ENCODE measurements at regions not wholly inside any gene's neighbourhood (a gene's known extent, or its start where the extent isn't known, plus 50 kb on each side); places are given as distances from the start of the nearest gene placed in this dataset.

DNA sequence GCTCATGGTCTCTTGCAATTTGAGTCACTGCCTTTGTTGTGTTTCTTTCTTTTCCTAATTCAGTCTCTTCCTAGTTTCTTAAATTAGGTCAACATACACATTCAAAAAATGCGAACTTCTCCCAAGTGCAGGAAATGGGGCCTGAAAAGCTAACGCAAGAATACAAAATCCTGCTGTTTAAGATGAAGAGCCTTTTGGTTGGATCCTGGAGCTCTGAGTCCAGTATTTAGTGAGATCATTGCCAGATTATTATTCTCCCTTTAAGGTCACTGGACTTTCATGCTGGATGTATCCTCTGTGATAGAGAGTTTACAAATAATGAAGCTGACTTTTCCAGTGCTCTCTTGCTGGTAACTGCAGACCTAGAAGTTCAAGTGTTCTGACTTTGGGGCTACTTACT lies 401.9 kb upstream of the MKI67 start (continued):
- TF ChIP-seq HDAC6 (IDR thresholded peaks at IDR 0.05; ENCODE audit: low read depth, low read length) (no peak), CEBPB (IDR thresholded peaks at IDR 0.05; ENCODE audit: borderline replicate concordance, low read depth, low read length) (no peak), TMF1 (CRISPR knock-in tag; IDR thresholded peaks at IDR 0.05; ENCODE audit: low read depth) (no peak), GTF2F1 (IDR thresholded peaks at IDR 0.05; ENCODE audit: low read length) (no peak), FLYWCH1 (CRISPR knock-in tag; IDR thresholded peaks at IDR 0.05) (no peak), ZNF138 (CRISPR knock-in tag; IDR thresholded peaks at IDR 0.05; ENCODE audit: low read depth) (no peak), ZBTB3 (CRISPR knock-in tag; IDR thresholded peaks at IDR 0.05; ENCODE audit: borderline replicate concordance, low read depth) (no peak), TEAD2 (CRISPR knock-in tag; IDR thresholded peaks at IDR 0.05) (no peak), ZNF44 (CRISPR knock-in tag; IDR thresholded peaks at IDR 0.05) (no peak)
- TF ChIP-seq, protein P1, sequence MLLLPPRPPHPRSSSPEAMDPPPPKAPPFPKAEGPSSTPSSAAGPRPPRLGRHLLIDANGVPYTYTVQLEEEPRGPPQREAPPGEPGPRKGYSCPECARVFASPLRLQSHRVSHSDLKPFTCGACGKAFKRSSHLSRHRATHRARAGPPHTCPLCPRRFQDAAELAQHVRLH (CRISPR knock-in tag; IDR thresholded peaks at IDR 0.05; ENCODE audit: borderline replicate concordance, low read depth): no peak

DNA sequence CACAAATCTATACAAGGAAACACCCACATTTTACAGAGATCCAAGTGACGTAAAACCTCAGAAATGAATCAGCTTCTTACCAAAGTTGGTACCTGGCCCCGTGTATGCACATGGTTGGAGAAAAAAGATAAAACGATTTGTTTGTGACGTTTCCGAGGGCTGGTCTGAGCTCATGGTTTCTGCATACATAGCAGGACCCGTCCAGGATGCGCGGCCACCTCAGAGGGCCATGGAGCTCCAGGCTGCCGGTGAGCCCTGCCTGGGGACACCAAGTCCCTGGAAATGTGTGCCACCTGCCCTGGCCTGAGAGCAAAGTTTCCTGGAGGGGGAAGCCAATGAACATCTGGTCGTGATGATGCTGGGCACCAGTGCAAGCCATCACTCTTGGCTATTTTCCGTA lies 402.6 kb upstream of the MKI67 start:
- FAIRE-seq (no peak), ATAC-seq (no peak), DNase-seq (ENCODE audit: low spot score) (no peak)
- Histone ChIP-seq H3K36me3 (replicated peaks in 1 of 2; ENCODE audit: control insufficient read depth in 1 of 2, insufficient read depth in 2 of 2, low read length in 2 of 2) (no peaks in the 10 kb centered on the region), H3K4me3 (replicated peaks in 1 of 3; ENCODE audit: insufficient read depth in 1 of 3, low read depth in 2 of 3, low read length in 3 of 3) (no peak overlapping the region), H3K27me3 (ENCODE audit: control insufficient read depth in 1 of 2, insufficient read depth in 2 of 2, low read length in 2 of 2) (peaks cover 1 to 56% of the 10 kb centered on the region in 2 experiments; a peak in 4 of 5 replicates), H3K4me2 (ENCODE audit: low read depth, low read length) (no peak overlapping the region), H4K20me1 (ENCODE audit: insufficient read depth, low read length) (no peaks in the 10 kb centered on the region), H3K9ac (ENCODE audit: insufficient read depth, low read depth, low read length) (no peak overlapping the region), H2AFZ (ENCODE audit: low read length) (no peak overlapping the region), H3K9me3 (ENCODE audit: low read length) (no peaks in the 10 kb centered on the region), H3K27ac (ENCODE audit: extremely low read length, insufficient read depth, low read length) (no peak overlapping the region), H3K79me2 (ENCODE audit: insufficient read depth, low read length) (no peaks in the 10 kb centered on the region), H3K4me1 (ENCODE audit: insufficient read depth, low read length) (no peaks in the 10 kb centered on the region)
- ChIA-PET CTCF (ENCODE audit: low intra/inter-chr PET ratio, low total read pairs) (no interaction called here), POLR2A (no interaction called here)
- in situ Hi-C loops (cut with HindIII; ENCODE audit: extremely low pct_ligation_motif_present, low pct_unique_long_range_greater_than_20kb): loop anchor here (25.0 kb wide), 1 partner anchor 441 kb away; no protein-coding TSS in a partner anchor
- intact Hi-C loops (cut with micrococcal nuclease; ENCODE audit: unreplicated experiment): no loop called here
- WGBS (ENCODE audit: low lambda C conversion rate): 7% methylated on average over 10 of the region's 11 CpGs
- no TSS peak for BruUV-seq (replicated peaks)
- TF ChIP-seq JARID2 (CRISPR knock-in tag; IDR thresholded peaks at IDR 0.05; ENCODE audit: insufficient replicate concordance): no peak
- TF ChIP-seq FOXA3 (CRISPR knock-in tag; IDR thresholded peaks at IDR 0.05): no peak
- no peak for TF ChIP-seq NAIF1 (CRISPR knock-in tag; IDR thresholded peaks at IDR 0.05; ENCODE audit: borderline replicate concordance)
- no peak for TF ChIP-seq SOX13 (IDR thresholded peaks at IDR 0.05)
- TF ChIP-seq SOX13 (CRISPR knock-in tag; conservative IDR thresholded peaks at IDR 0.05 in 1 of 2, IDR thresholded peaks at IDR 0.05 in 1 of 2): no peak
- TF ChIP-seq SNAPC2 (CRISPR knock-in tag; IDR thresholded peaks at IDR 0.05): no peak
- TF ChIP-seq TOPORS (CRISPR knock-in tag; IDR thresholded peaks at IDR 0.05): no peak
- no peak for TF ChIP-seq DR1 (CRISPR knock-in tag; IDR thresholded peaks at IDR 0.05)
- TF ChIP-seq ZMAT3 (CRISPR knock-in tag; conservative IDR thresholded peaks at IDR 0.05): no peak
- TF ChIP-seq ZC3H13 (CRISPR knock-in tag; IDR thresholded peaks at IDR 0.05): no peak
- TF ChIP-seq SALL2 (CRISPR knock-in tag; IDR thresholded peaks at IDR 0.05): no peak
- TF ChIP-seq, protein P2, sequence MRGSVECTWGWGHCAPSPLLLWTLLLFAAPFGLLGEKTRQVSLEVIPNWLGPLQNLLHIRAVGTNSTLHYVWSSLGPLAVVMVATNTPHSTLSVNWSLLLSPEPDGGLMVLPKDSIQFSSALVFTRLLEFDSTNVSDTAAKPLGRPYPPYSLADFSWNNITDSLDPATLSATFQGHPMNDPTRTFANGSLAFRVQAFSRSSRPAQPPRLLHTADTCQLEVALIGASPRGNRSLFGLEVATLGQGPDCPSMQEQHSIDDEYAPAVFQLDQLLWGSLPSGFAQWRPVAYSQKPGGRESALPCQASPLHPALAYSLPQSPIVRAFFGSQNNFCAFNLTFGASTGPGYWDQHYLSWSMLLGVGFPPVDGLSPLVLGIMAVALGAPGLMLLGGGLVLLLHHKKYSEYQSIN (CRISPR knock-in tag; IDR thresholded peaks at IDR 0.05; ENCODE audit: borderline replicate concordance): no peak
- TF ChIP-seq, protein P3, sequence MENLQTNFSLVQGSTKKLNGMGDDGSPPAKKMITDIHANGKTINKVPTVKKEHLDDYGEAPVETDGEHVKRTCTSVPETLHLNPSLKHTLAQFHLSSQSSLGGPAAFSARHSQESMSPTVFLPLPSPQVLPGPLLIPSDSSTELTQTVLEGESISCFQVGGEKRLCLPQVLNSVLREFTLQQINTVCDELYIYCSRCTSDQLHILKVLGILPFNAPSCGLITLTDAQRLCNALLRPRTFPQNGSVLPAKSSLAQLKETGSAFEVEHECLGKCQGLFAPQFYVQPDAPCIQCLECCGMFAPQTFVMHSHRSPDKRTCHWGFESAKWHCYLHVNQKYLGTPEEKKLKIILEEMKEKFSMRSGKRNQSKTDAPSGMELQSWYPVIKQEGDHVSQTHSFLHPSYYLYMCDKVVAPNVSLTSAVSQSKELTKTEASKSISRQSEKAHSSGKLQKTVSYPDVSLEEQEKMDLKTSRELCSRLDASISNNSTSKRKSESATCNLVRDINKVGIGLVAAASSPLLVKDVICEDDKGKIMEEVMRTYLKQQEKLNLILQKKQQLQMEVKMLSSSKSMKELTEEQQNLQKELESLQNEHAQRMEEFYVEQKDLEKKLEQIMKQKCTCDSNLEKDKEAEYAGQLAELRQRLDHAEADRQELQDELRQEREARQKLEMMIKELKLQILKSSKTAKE (CRISPR knock-in tag; IDR thresholded peaks at IDR 0.05; ENCODE audit: borderline replicate concordance): no peak
- no peak for TF ChIP-seq ZNF256 (CRISPR knock-in tag; conservative IDR thresholded peaks at IDR 0.05)

Data from HepG2 (cell line).